HG03342 (cell line): ENCODE measurements at regions not wholly inside any gene's neighbourhood (a gene's known extent, or its start where the extent isn't known, plus 50 kb on each side); places are given as distances from the start of the nearest gene placed in this dataset.

ENCODE experiments used
- ATAC-seq: cut with Tn5 transposase; IDR thresholded peaks from one replicate; pipeline ENCODE4 v1.9.1; 2021; ENCODE audit warnings: mild to moderate bottlenecking, moderate library complexity; ENCODE audit not compliant: unreplicated experiment

- no peak for ATAC-seq
Measured at GRCh38 chr1:233514946-233515391, 98.9 kb upstream of the KCNK1 start.

- no peak for ATAC-seq
Measured at GRCh38 chr1:233516732-233517131, 97.2 kb upstream of the KCNK1 start.

- no peak for ATAC-seq
Measured at GRCh38 chr1:233518344-233518743, 95.6 kb upstream of the KCNK1 start.

DNA sequence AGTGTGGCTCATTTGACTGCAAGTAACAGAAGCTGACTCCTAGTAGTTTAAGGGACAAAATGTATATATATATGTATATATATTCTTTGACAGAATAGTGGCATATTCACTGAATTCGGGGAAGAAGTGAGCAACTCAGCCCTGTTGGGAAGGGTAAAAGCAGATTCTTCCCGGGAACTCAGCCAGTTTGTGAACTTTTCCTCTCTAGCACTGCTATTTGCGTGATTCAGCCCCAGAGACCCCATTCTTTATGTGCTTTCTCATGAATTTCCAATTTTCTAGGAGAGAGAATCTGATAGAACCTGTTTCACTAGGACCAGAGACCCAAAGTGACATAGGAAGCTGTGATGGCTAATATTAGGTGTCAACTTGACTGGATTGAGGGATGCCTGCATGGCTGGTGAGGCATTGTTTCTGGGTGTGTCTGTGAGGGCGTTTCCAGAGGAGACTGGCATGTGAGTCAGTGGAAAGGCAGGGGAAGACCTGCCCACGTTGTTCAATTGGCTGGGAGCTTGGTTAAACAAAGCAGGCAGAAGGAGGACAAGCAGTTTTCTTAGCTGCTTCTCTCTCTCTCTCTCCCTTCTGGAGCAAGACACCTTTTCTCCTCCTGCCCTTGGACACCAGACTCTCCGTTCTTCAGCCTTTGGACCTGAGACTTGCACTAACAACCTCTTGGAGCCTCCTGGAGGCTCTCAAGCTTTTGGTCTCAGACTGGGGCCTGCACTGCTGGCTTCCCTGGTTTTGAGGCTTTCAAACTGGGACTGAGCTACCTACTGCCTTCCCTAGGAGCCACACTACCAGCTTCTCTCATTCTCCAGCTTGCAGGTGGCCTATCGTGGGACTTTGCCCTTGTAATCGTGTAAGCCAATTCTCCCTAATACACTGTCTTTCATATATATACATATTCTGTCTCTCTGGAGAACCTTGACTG is 93.4 kb upstream of the KCNK1 start:
- ATAC-seq: no peak

DNA sequence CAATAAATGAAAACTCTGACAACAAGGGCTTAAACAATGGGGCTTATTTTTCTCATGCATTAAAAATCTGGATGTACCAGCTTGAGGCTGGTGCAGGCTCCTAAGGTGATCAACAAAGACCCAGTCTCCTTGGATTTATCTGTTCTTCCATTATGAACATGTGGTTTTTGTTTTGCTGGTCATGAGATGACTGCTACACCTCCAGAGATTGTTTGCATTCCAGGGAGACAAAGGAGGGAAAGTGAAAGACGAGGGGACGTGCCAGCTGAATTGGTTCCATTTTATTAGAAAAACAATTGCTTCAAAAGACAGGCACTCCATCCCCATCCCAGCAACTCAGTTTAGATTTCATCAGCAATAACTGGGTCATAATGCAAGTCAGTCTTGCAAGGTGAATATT is 90.9 kb upstream of the KCNK1 start:
- no peak for ATAC-seq

DNA sequence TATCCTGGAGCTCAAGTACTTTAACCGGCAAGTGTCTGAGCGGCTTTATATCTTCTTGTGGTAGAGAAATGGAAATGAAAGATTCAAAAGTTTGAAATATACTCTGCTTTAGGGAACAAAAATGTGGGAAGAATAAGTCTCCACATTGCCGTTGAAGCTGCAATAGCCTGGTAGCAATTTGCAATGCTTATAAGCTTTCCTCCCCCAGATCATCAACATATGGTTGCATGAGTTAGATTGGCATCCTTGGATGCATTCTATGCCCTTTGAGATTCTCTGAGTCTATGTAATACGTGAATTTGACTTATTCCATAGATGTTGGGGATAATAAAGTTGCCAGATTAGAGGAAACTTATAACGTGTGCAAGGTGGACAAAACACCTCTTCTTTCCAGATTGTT is 86.1 kb upstream of the KCNK1 start:
- no peak for ATAC-seq

GRCh38 chr1:233530665-233531386 is 83.1 kb upstream of the KCNK1 start:
- ATAC-seq: no peak

DNA sequence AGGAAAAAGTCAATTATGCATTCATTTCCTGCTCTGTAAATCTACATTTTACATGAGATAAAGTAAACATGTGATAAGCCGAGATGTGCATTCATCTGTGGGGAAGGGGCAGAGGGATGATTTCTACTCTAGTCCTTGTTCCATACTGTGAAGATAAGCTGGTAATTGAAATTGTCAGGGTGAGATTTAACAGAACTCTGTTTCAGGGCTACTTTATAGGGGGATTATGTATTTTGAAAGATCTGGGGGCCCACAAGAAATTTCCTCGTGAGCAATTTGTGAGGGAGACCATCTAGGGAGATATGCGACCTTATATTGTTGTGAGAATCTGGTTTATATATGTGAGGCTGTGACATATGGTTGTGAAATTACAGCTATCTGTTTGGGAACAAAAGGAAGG is 73.1 kb upstream of the KCNK1 start:
- ATAC-seq: no peak

- ATAC-seq: no peak
Measured at GRCh38 chr1:233543338-233544255, 70.3 kb upstream of the KCNK1 start.

DNA sequence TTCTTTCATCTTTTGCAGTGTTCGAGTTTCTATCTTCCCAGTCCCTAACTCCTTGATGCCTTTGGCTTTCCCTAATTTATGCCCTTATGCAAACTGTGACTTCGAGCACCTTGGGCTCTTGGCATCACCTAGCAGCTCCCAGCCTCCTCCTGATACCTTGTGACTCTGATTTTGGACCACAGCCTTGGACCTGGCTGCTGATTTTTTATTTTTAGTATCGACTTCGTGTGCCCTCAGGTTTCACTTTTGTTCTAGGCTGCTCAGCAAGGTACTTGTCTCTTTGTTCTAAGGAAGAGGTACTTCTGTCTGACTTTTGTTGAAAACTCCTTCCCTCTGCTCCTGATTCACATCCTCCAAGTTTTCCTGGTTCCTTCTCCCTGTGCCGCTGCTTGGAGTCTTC is 69.6 kb upstream of the KCNK1 start:
- ATAC-seq: no peak

GRCh38 chr1:233547726-233548125 is 66.2 kb upstream of the KCNK1 start:
- ATAC-seq: no peak

- no peak for ATAC-seq
Measured at GRCh38 chr1:233549404-233549803, 64.5 kb upstream of the KCNK1 start.

GRCh38 chr1:233549917-233550316 is 64.0 kb upstream of the KCNK1 start:
- no peak for ATAC-seq

- no peak for ATAC-seq
Measured at GRCh38 chr1:233554037-233554436, 59.9 kb upstream of the KCNK1 start.

DNA sequence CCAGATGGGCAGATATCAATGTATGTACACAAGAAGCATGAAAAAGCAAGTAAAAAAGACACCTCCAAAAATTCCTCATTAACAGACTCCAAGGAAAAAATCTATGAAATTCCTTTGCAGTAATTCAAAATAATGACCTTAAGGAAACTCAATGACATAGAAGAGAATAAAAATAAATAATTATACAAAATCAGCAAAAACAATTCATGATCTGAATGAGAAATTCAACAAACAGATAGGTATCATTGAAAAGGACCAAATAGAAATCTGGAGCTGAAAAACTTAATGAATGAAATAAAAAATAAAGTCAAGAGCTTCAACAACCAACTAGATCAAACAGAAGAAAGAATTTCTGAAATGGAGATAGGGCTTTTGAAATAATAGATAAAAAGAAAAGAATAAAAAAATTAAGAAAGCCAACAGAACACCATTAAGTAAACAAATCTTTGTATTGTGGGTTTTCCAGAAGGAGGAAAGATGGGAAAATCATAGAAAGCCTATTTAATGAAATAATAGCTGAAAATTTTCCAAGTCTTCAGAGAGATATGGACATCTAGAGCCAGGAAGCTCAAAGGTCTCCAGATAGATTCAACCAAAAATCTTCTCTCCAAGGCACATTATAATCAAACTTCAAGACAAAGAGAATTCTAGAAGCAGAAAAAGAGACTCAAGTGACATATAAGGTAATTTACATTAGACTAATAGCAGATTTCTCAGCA is 52.0 kb upstream of the KCNK1 start:
- no peak for ATAC-seq
